ENCODE measurements at regions not wholly inside any gene's neighbourhood (a gene's known extent, or its start where the extent isn't known, plus 50 kb on each side); places are given as distances from the start of the nearest gene placed in this dataset.
"Not testable (repeated sequence)": the region's sequence is repeated elsewhere in the genome, so short reads cannot be mapped to it uniquely, and the experiment has no call there.

DNA sequence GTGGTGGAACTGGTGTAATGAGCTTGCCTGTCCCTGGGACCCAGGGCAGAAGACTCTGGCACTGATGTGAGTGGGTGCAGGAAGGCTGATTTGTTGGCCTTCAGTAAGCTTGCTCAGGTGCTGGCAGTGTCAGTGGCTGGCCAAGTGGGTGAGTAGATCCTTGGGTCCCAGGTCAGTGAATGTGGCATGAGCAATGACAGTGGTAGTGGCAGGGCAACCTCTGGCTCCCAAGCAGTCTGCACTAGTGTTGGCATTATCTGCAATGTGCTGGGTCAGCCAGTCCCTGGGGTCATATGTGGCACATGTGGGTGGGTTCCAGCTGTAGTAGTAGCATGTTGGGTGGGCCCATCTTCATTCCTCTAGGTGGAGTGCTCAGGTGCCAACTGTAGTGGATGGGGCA, 640.9 kb upstream of the GRM3 start:
- DNase-seq, result no peak

DNA sequence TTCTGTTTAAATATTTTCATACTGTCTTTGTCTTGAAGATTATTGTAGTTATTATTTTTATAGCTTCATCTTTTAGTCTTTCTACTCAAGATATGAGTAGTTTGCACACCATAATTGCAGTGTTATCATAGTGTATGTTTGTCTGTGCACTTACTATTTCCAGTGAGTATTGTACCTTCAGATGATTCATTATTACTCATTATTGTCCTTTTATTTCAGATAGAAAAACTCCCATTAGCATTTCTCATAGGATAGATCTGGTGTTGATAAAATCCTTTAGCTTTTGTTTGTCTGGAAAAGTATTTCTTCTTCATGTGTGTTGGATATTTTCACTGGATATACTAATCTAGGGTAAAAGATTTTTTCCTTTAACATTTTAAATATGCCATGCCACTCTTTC, 646.2 kb upstream of the GRM3 start:
- no peak for DNase-seq

DNA sequence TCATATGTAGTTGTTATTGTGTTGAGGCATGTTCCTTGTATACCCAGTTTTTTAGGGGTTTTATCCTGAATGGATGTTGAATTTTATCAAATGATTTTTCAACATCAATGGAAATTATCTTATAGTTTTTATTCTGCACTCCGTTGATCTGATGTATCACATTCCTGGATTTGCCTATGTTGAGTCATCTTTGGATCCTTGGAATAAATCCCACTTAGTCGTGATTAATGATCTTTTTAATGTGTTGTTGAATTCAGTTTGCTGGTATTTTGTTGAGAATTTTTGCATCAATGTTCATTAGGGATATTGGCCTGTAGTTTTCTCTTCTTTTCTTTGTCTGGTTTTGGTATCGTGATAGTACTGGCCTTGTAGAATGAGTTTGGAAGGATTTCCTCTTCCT, 648.6 kb upstream of the GRM3 start:
- no peak for DNase-seq

DNA sequence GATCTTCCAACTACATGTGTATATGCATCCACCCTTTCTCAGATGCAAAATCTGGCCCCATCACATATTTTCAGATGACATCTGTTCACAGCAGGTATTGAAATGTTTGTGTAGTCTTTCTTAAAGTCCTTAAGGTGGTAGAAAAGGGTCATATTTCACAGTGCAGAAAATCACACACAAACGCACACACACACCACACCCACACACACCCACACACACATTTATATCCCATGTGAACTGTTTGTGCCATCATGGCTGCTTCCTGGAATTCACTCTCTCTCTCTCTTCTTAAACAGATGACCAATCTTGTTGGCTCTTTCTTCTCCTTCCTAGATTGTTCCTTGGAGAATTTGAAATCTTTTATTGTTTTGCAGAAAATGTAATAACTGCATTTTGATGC, 663.0 kb upstream of the GRM3 start:
- no peak for DNase-seq

DNA sequence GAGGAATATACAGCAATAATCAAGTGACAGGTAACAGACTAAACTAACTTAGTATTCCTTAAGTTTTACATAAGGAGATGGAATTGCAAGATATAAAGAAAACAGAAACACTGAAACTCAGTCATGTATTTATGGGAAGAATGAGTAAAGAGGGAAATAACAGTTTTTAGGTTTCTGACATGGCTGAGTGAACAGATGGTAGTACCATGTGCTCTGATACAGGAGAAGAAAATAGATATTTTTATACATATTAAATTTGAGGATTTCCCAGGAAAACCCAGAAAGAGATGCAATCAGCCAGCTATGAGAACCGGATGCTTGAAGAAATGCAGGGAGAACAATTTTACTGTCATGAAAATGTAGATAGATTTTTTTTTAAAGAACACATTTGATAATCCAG, 669.5 kb upstream of the GRM3 start:
- no peak for DNase-seq

DNA sequence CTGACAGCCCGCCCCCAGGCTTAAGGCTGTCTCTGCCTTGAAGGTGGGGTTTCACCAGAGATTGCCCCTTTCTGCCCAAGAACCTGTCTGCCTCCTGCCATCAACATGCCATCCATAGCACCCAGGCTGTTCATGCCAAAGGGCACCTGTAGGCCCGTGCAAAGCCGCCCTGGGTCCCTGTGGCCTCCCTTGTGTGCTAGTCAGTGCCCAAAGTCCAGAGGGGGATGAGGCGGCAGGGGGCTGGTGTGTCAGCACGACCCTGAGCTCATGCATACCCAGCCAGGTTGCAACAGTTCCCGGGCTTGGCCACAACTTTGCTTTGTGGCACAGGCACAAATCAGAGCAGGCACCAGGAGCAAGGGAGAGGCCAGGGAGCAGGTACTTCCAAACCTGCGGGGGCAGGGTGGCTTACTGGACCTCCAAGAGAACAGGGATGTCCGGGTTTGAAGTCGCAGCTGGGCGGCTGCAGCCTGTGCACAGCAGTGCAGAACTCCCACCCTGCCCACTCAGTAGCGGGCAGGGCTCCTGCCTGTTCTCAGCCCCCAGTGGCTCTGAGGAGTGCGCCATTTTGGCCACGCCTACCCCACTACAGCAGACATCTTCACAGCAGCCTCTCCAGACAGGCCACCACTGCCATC, 671.1 kb upstream of the GRM3 start:
- DNase-seq, result no peak

DNA sequence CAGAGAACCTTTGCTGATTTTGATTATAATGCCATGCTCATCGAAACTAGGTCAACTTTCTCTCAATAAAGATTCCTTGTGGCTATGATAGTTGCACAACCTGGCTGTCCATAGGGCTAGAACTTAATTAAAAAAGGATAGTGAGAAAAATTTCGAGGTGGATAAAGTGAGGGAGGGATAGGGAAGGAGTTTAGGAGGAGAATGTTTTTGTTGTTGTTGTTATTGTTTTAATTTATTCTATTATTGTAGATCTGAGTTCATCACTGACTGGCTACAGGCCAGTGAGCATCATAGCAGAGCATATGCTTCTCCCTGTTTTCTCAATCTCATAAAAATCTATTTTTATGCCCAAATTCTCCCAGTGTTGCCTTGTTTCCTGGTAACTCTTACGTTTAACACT, 688.7 kb upstream of the GRM3 start:
- no peak for DNase-seq

DNA sequence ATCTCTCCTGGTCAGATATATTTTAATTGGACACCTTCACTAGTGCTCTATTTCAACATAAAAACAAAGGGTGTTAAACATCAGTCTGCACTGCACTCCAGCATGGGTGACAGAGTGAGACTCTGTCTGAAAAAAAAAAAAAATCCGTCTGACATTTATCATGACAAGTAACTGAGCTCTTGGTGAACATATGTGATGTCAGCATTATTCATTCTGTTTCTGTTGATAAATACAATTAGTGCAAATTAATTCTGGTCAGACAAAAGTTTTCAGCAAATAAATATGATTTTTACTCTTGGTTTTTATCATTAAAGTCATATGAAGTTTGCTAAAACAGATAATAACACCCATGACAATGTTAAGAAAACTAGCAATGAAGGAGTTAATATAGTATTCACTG, 692.8 kb upstream of the GRM3 start:
- DNase-seq, result no peak

DNA sequence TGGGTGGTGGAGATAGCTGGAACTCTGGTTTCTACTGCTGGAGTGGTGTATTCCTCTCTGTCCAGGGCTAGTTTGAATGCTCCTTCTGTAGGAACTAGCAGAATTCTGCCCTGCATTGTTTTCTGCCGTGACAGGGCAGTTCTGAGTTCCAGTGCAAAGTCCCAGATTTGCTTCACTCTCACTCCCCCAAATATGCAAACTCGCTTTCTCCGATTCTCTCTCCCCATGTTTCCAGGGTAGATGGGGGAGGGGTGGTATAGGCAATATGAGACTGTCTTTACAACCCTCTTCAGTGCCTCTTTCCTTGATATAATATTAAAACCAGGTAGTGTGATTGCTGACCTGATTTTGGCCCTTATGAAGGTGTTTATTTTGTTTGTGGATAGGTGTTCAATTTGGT, 693.3 kb upstream of the GRM3 start:
- DNase-seq, result no peak

DNA sequence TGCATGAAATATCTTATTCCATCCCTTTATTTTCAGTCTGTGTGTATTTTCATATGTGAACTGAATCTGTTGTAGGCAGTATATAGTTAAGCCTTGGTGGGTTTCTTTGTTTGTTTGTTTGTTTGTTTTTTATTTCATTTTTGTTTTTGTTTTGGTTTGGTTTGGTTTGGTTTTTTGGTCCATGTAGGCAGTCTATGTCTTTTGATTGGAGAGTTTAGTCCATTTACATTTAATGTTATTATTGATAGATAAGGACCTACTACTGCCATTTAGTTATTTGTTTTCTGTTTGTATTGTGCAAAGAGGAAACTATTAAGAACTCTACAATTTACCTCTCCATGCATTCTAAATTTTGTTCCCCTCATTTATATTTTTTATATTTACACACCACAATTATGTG, 695.9 kb upstream of the GRM3 start:
- no peak for DNase-seq

DNA sequence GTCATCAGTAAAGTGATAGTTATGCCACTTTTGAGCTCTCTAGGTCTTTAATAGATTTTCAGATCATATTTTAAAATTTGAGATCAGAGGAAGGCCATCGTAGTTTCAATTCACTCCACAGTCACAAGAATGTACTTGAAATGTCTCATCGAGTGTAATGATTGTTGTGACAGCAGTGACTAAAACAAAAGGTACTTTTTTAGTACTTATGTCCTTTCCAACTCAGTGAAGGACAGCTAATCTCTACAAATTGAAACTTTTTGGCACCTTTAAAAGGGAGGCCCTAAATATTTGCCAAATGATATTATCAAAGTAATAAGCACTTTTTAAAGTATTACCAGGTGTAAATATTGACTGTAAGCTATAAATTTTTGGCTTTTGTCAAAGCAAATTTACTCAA, 702.9 kb upstream of the GRM3 start:
- no peak for DNase-seq

DNA sequence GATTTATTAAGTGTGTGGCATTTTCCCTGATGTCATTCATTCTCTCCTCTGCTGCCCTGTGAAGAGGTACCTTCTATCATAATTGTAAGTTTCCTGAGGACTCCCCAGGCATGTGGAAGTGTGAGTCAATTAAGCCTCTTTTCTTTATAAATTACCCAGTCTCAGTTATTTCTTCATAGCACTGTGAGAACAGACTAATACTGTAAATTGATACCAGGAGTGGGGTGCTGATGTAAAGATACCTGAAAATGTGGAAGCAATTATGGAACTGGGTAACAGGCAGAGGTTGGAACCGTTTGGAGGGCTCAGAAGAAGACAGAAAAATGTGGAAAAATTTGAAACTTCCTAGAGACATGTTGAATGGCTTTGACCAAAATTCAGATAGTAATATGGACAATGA, 711.8 kb upstream of the GRM3 start:
- no peak for DNase-seq

DNA sequence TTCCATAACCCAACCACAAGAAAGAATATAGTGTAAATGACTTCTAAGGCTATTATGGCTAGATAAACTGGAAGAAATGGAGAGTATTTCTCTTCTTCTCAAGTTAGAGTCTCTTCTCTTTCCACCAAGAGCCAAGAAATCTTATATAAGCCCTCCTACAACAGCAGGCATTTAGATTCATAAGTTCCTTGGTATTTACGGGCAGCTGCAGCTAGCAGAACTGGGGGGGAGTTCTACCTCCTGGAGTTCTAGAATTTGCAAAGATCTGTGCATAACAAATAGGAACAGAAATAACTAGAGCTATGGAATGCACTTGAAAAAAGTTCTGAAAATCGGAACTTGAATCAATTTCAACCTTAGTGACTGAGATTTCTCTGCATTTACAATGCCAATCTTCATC, 715.2 kb upstream of the GRM3 start:
- DNase-seq, result no peak

DNA sequence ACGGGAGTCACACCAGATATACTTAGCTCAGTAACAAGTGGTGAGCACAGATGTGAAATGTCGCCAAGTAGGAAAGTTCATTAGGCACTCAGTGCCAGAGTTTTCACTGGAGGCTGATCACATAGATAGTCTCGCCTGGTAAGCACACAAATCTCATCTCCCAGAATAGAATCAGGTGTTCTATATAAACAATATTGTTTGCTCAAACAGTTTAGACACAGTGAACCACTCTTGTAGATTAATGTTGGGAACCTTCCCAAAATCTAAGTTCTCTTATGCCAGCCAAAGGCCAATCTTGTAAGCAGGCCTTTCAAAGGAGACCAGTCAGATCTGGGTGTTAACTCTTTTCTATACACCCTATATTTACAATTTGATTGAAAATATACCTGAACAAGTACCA, 716.5 kb upstream of the GRM3 start:
- no peak for DNase-seq

DNA sequence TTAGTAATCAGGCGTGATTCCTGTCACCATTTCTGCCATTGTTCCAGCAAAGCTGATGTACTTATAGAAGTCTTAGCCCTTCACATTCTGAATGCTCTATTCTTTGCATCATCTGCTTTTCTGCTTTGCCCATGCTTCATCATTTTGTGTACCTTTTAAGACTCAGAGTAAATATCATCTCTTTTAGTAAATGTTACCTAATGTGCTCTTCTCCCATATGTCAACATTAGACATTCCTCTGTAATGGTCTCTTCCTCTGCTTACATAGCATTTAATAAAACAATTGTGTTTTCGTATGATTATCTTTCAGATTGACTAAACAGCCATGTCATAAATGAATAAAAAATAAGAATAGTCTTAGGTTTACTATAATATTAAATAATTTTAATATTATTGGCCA, 719.6 kb upstream of the GRM3 start:
- no peak for DNase-seq

DNA sequence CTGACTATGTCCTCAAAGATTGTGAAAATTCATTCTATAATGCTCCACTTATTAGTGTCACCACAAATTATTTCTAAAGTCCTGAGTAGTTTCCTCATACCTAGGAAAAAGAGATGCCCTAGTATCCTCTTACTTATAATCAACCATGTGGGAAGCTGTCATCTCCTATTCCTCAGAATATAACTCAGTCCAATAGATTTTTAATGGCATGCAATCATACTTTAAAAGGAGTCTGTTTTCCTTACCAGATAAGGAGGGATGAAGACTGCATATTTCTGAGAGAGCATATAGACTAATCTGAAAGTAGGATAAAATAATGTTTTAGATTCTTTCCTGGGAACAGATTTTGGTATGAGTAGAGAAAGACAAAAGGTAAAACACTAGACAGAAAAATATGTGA, 727.7 kb upstream of the GRM3 start:
- DNase-seq, result no peak

DNA sequence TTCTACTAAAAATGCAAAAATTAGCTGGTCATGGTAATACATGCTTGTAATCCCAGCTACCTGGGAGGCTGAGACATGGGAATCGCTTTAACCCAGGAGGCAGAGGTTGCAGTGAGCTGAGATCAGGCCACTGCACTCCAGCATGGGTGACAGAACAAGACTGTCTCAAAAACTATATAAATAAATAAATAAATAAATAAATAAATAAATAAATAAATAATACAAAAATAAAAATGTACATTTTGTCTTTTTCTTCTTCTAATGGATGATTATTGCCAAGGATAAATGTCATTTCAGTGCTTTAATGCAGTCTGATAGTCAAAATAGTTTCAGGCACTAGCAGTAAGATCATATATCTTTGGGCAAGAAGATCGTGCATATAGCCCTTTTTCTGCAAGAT, 727.6 kb upstream of the SEMA3D start:
- DNase-seq, result no peak

DNA sequence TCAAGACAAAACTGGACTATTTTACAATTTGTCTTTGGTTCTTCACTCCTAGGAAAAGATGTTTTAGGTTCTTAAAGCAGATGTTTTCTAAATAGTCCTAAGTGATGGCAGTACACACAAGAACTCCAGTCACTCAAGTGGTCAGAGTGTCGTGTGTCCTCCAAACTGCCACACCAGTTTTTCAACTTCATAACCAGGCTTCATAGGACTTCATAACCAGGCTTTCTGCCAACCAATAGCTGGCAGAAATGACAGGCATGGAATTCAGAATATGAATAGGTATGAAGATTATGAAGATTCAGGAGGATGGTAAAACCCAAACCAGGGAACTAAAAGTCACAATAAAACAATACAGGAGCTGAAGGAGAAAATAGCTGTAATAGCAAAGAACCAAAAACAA, 721.2 kb upstream of the SEMA3D start:
- no peak for DNase-seq

DNA sequence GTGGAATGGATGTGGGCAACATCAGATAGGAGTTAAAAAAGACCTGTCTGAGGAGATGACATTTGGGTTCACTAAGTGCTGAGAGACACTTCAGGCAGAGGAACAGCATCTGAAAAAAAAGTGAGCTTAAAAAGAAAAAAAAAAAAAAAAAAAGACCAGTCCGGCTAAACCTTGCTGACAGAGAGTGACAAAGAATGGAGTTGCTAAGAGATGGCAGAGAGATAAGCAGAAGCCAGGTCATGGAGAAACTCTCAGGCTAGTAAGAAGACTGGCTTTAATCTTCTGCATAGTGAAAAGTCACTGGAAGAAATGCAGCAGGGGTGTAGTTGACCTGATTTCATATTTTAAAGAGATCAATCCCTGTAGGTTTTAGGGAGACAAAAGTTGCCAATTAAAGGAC, 711.1 kb upstream of the SEMA3D start:
- no peak for DNase-seq

DNA sequence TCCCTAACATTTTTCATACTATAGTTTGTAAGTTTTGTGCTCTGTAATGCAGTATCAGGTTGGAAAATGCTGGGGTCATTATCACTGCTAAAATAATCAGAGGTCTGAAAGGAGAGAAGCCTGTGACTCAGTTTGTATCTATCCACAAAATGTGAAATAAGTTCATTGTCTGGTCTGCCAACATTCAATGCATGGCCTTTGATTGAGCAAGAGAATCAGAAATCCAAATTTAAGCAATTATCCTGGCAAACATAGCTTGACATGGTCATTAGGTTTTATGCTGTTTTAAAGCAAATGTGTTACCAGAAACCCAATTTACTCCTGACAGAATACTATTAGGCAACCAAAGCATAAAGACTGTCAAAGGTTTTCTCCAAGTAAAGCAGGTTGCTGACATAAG, 709.7 kb upstream of the SEMA3D start:
- DNase-seq, result no peak

DNA sequence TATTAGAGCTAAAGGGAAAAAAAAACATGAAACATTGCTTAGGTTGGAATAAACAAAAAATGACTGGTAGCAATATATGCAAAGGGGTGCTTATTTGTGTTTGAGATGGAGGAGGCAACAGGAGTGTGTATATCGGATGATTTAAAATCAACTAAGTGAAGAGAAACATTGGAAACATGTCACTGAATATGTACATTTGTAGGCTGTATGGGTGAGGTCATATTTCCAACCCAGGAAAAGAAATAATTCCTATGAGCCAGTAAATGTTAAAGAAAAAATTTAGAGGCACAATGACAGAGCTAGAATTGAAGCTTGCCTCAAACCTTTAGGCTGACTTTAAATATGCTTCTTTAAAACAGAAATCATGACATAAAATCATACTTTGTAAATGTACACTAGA, 709.0 kb upstream of the SEMA3D start:
- no peak for DNase-seq

DNA sequence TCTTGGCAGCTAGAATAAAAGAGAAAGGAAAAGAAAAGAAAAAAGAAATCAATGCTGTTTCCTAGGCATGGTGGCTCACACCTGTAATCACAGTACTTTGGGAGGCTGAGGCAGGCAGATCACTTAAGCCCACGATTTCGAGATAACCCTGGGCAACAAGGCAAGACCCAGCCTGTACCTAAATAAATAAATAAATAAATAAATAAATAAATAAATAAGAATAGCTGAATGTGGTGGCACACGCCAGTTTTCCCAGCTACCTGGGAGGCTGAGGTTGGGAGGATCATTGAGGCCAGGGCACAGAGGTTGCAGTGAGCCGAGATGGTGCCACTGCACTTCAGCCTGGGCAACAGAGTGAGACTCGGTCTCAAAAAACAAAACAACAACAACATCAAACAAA, 705.0 kb upstream of the SEMA3D start:
- DNase-seq, result not testable (repeated sequence)

DNA sequence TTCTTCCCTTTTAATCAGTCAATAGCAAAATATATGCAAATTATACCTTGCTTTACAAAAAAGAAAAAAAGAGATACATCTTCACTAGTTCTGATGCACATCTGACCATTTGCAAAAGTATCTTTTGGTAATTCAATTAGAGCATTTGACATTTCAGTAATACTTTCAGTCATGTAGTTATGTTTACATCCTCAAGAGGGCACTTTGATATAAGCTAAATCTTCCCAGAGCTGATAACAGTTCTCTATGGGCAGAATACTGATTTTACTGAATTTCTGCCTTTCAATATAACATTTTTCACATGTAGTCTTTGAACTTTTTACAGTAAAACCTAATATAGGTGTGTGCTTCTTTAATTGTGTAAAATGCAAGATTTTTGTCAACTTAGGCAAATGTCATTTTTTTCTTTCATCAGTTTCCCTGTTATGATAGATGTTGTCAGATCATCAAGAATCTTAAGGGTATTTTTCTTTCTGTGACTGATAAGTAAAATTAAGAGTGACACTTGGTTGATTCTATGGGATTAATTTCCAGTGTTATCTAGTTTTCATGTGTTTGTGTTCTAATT, 703.5 kb upstream of the SEMA3D start:
- DNase-seq, result peak; percentile 50

DNA sequence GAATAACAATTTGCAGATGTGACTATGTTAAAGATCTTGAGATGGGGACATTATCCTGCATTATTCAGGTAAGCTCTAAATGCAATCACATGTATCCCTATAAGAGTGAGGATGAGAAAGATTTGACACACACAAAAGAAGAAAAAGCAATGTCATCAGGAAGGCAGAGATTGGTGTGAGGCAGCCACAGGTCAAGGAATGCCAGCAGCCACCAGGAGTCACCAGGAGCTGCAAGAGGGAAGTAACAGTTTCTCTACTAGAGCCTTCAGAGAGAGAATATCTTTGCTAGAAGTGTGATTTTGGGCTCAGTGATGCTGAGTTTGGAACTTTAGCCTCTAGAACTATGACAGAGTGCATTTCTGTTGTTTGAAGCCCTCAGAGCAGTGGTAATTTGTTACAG, 700.3 kb upstream of the SEMA3D start:
- DNase-seq, result no peak

DNA sequence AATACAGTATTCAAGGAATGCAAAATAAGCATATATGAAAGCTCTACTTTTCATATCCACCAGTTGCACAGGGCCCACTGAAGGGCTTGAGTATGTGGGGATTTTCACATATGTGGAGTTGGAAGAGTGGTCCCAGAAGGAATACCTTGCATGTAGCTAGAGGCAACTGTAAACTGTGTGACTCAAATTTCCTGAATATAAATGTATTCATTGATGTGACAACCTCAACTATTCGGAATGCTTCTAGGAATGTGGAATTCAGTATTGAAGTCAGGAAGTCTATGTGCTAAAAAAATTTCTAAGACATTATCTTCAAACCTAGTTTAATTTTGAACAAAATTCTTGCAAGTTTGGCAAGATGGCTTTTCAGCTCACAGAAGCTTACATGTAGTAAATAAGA, 695.5 kb upstream of the SEMA3D start:
- DNase-seq, result no peak

DNA sequence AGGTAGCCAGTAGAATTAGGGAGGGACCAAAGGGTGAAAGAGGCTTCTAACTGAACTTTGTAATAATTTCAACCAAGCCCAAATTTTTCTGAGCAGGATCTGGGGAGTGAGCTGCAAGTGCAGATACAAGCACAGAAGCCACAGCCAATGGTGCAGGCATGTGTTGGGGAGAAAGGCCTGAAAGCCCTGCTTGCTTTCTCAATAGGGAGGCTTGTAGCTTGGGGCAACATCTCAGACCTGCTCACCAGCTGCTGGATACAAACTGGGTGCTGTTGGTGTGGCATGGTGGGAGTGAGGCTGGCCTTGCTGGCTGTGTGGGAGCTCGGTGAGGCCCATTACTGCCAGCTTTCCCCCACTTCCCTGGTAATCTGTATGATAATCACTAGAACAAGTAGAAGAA, 688.5 kb upstream of the SEMA3D start:
- no peak for DNase-seq
